Heart right ventricle (tissue), 16 donors: ENCODE measurements at regions not wholly inside any gene's neighbourhood (a gene's known extent, or its start where the extent isn't known, plus 50 kb on each side); places are given as distances from the start of the nearest gene placed in this dataset.

Source experiments
- ATAC-seq, 8 donors: fragments of 200-7000 bp; cut with Tn5 transposase; one replicate each; pipeline ENCODE4 v1.9.1; 2020; ENCODE audit warnings: mild to moderate bottlenecking in 8 of 8, moderate library complexity in 8 of 8, moderate number of reproducible peaks in 1 of 8
- DNase-seq, 2 donors: peaks; one replicate each; pipeline ENCODE4 v3.0.0-alpha.2; 2020
- H3K27ac ChIP-seq, 10 donors: fragments of 200-600 bp; sonication (generic) in 2 of 10; one replicate each; pipeline versions ENCODE4 v1.5.0 to v1.8.0; 2020 to 2022; ENCODE audit warnings: mild to moderate bottlenecking in 3 of 10
- H3K27me3 ChIP-seq, 7 donors: fragments of 200-600 bp; one replicate each; pipeline ENCODE4 v1.8.0; 2021 to 2022; ENCODE audit warnings: mild to moderate bottlenecking in 2 of 7
- H3K36me3 ChIP-seq, 9 donors: fragments of 200-600 bp; sonication (generic) in 1 of 9; one replicate each; pipeline versions ENCODE4 v1.5.0 to v1.8.0; 2020 to 2022; ENCODE audit warnings: mild to moderate bottlenecking in 2 of 9
- H3K4me1 ChIP-seq, 9 donors: fragments of 200-600 bp; sonication (generic) in 1 of 9; one replicate each; pipeline versions ENCODE4 v1.5.0 to v1.8.0; 2020 to 2022; ENCODE audit warnings: mild to moderate bottlenecking in 4 of 9
- H3K4me3 ChIP-seq, 10 donors: fragments of 200-600 bp; sonication (generic) in 2 of 10; one replicate each; pipeline versions ENCODE4 v1.5.0 to v1.8.0; 2020 to 2022; ENCODE audit warnings: mild to moderate bottlenecking in 7 of 10, moderate library complexity in 2 of 10
- H3K9me3 ChIP-seq, 11 donors: fragments of 200-600 bp in 10 of 11; sonication (generic) in 2 of 11; one replicate each; pipeline versions ENCODE4 v1.5.0 to v1.8.0; 2013 to 2022; ENCODE audit warnings: mild to moderate bottlenecking in 2 of 11, control low read depth in 1 of 11, moderate library complexity in 1 of 11
- WGBS, 2 donors: extraction: QIAGEN DNeasy Blood & Tissue Kit; methylation state at CpG; one replicate each; pipeline ENCODE4 v1.1.7; 2013; ENCODE audit warnings: inconsistent platforms in 1 of 2; 5-methylcytosine and 5-hydroxymethylcytosine counted together
- intact Hi-C, 10 donors: fragments of 100-400 bp; cut with DNase I; formaldehyde crosslinking; loops; one replicate each; pipeline versions ENCODE4 v1.11.1 to v1.14.2; 2022
- TF ChIP-seq, protein P1 (sequence below), 9 donors: fragments of 200-600 bp; sonication (generic) in 2 of 9; IDR thresholded peaks; one replicate each; pipeline versions ENCODE4 v1.5.0 to v1.8.0; 2021 to 2022; ENCODE audit warnings: antibody characterized with exemption in 9 of 9, mild to moderate bottlenecking in 5 of 9, moderate library complexity in 1 of 9
- donor health status: Arrhythmogenic right ventricular cardiomyopathy.
- donor health status: ischemic (EF 13 %, LVEDD 7.1; RV severe dilation, severe dysfunction).
- donor health status: healthy with polysubstance abuse.
- donor health status: DM: no; HTN: yes; CAD: no.
- donor health status: DM: no; HTN: no; CAD: no.
- donor health status: ischemic (EF 25% LVEDD 6.9; RV normal size, moderate dysfunction).
- donor health status: ischemic (EF 25% LVEDD 5.7; RV mildly dilated, moderate dysfunction).
- donor health status: healthy.
- donor health status: DM: yes; HTN: yes; CAD: no.
- donor health status: Ischemic cardiomyopathy.
- donor health status: ischemic (EF 35%, LVEDD 5.7; RV mildly dilated, moderate dysfunction).
- donor health status: nonischemic (EF 11% LVEDD 7.7; RV severe dilation, severe dysfunction).
- donor health status: DM: yes; HTN: yes; CAD: no.
- donor health status: PGD.
- donor health status: ischemic (EF 29% LVEDD 5.4; RV normal size, mild dysfunction).
- donor health status: nonischemic (EF 23%, LVEDD 6.1; RV moderate dilation, normal function).

DNA sequence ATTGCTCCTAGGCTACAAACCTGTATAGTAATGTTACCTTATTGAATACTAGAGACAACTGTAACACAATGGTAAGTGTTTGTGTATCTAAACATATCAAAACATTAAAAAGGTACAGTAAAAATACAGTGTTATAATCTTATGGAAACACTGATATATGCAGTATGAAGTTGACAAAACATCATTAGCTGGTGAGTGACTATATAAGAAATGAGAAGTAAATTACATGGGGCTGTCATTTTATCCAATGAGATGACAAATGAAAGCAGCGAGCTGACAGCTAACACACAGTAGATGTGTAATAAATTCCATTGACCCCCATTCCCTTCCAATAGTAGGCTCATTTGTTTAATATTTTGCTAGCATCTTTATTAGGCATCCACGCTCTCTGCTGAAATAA lies 198.1 kb upstream of the GHITM start:
- ATAC-seq (no peak), DNase-seq (no peak)
- H3K36me3 ChIP-seq: no peaks in the 10 kb centered on the region
- intact Hi-C loops: no loop called here
- no peak overlapping the region for H3K27ac ChIP-seq
- 87 to 88% methylated on average over 2 of the region's 2 CpGs for WGBS, 2 donors
- no peaks in the 10 kb centered on the region for H3K9me3 ChIP-seq
- peaks cover 0 to 6% (median 0%) of the 10 kb centered on the region in 7 donors for H3K27me3 ChIP-seq
- TF ChIP-seq, protein P1, sequence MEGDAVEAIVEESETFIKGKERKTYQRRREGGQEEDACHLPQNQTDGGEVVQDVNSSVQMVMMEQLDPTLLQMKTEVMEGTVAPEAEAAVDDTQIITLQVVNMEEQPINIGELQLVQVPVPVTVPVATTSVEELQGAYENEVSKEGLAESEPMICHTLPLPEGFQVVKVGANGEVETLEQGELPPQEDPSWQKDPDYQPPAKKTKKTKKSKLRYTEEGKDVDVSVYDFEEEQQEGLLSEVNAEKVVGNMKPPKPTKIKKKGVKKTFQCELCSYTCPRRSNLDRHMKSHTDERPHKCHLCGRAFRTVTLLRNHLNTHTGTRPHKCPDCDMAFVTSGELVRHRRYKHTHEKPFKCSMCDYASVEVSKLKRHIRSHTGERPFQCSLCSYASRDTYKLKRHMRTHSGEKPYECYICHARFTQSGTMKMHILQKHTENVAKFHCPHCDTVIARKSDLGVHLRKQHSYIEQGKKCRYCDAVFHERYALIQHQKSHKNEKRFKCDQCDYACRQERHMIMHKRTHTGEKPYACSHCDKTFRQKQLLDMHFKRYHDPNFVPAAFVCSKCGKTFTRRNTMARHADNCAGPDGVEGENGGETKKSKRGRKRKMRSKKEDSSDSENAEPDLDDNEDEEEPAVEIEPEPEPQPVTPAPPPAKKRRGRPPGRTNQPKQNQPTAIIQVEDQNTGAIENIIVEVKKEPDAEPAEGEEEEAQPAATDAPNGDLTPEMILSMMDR (IDR thresholded peaks at IDR 0.05): no peak
- H3K4me3 ChIP-seq: no peak overlapping the region
- H3K4me1 ChIP-seq: peaks cover 0 to 5% (median 0%) of the 10 kb centered on the region in 9 donors

DNA sequence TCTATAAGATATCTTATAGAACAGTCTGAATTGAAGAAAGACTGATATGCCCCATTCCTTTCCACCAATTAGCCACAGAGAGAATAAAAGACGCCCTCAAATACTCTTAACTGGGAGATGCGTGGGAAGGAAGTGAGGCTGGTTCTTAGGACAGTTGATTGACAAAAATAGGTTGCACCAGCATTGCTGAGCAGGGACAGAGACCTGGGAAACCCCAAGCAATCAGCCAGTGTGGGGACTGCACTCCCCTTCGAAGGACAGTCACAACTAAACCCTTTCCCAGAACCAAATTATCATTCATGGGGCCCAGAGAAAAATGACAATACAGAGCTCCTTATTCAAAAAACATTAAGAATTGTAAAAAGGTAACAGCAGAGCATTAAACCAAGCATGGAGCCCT lies 196.9 kb upstream of the GHITM start:
- no peak overlapping the region for H3K27ac ChIP-seq
- H3K4me1 ChIP-seq: peaks cover 0 to 2% (median 0%) of the 10 kb centered on the region in 9 donors
- peaks cover 0 to 6% (median 0%) of the 10 kb centered on the region in 7 donors for H3K27me3 ChIP-seq
- no peaks in the 10 kb centered on the region for H3K36me3 ChIP-seq
- TF ChIP-seq, protein P1 (IDR thresholded peaks at IDR 0.05): no peak
- 88 to 91% methylated on average over 3 of the region's 3 CpGs for WGBS, 2 donors
- no peak overlapping the region for H3K4me3 ChIP-seq
- ATAC-seq (no peak), DNase-seq (no peak)
- H3K9me3 ChIP-seq: no peaks in the 10 kb centered on the region
- intact Hi-C loops: no loop called here

DNA sequence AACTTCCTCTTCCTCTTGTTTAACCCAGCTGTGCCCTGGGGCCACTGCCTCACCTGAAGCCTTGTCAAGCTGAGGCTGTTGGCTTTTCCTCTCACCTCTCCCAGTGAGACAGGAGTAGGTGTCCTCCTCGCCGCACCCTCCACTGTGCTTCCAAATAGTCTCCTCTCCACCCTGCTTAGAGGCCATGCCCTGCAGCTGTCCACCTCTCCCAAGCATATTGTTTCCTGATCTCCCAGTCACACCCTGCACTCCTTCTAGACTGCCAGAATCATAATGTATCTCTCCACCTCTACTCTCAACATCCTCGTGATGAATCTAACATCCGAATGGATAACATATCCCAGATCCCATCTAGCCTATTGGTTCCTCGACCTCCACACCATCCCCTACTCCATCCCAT lies 196.3 kb upstream of the GHITM start:
- 74 to 89% methylated on average over 5 of the region's 5 CpGs for WGBS, 2 donors
- intact Hi-C loops: no loop called here
- Histone ChIP-seq H3K27me3 (peaks cover 0 to 6% (median 0%) of the 10 kb centered on the region in 7 donors), H3K4me3 (no peak overlapping the region), H3K36me3 (no peaks in the 10 kb centered on the region), H3K4me1 (no peaks in the 10 kb centered on the region), H3K9me3 (no peaks in the 10 kb centered on the region), H3K27ac (no peak overlapping the region)
- ATAC-seq (no peak), DNase-seq (no peak)
- TF ChIP-seq, protein P1 (IDR thresholded peaks at IDR 0.05): no peak

DNA sequence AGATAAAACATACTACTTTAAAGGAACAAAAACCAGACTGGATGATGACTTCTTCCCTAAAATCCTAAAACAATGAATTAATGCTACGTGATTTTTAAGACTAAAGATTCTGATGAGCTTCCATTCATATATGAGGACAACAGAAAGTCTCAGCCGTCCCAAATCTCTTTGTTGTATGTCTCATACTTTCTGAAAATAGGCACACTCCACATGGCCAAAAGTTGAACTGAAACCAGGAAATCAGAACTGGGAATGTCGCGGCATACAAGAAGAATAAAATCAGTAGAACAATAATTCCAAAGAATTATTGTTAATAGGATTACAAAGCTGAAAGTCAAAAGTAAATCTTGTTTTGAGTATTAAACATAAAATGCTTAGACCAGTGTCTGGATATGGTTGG lies 195.4 kb upstream of the GHITM start:
- Histone ChIP-seq H3K27ac (no peak overlapping the region), H3K4me3 (no peak overlapping the region), H3K9me3 (no peaks in the 10 kb centered on the region), H3K27me3 (peaks cover 0 to 6% (median 0%) of the 10 kb centered on the region in 7 donors), H3K4me1 (no peaks in the 10 kb centered on the region), H3K36me3 (no peaks in the 10 kb centered on the region)
- DNase-seq (no peak), ATAC-seq (no peak)
- intact Hi-C loops: no loop called here
- TF ChIP-seq, protein P1 (IDR thresholded peaks at IDR 0.05): no peak
- whole genome bisulfite sequencing, 2 donors: 69 to 82% methylated on average over 4 of the region's 4 CpGs
